HEK293T (cell line): ENCODE measurements at regions not wholly inside any gene's neighbourhood (a gene's known extent, or its start where the extent isn't known, plus 50 kb on each side); places are given as distances from the start of the nearest gene placed in this dataset.

Experiments used
- ARNT ChIP-seq: fragments of 450-650 bp; IDR thresholded peaks from 2 replicates; pipeline ENCODE4 v1.6.1; 2017; ENCODE audit warnings: mild to moderate bottlenecking
- BHLHE40 ChIP-seq: fragments of 450-650 bp; IDR thresholded peaks from 2 replicates; pipeline ENCODE4 v1.6.1; 2016; ENCODE audit warnings: mild to moderate bottlenecking, moderate library complexity, borderline replicate concordance
- ELF4 ChIP-seq: fragments of 450-650 bp; IDR thresholded peaks from 2 replicates; pipeline ENCODE4 v1.6.1; 2017; ENCODE audit warnings: antibody characterized with exemption
- FOXA1 ChIP-seq: fragments of 450-650 bp; IDR thresholded peaks from 2 replicates; pipeline ENCODE4 v1.6.1; 2016; ENCODE audit warnings: mild to moderate bottlenecking
- FOXK2 ChIP-seq: fragments of 450-650 bp; IDR thresholded peaks from 2 replicates; pipeline ENCODE4 v1.6.1; 2016; ENCODE audit warnings: mild to moderate bottlenecking
- FOXM1 ChIP-seq: fragments of 450-650 bp; IDR thresholded peaks from 2 replicates; pipeline ENCODE4 v1.6.1; 2017; ENCODE audit warnings: mild to moderate bottlenecking, borderline replicate concordance
- HDGF ChIP-seq: fragments of 450-650 bp; IDR thresholded peaks from 2 replicates; pipeline ENCODE4 v1.6.1; 2017; ENCODE audit warnings: antibody characterized with exemption, borderline replicate concordance
- L3MBTL2 ChIP-seq: fragments of 450-650 bp; conservative IDR thresholded peaks from 2 replicates; pipeline ENCODE4 v1.6.1; 2016; ENCODE audit warnings: mild to moderate bottlenecking
- LEF1 ChIP-seq: fragments of 450-650 bp; IDR thresholded peaks from 2 replicates; pipeline ENCODE4 v1.6.1; 2017; ENCODE audit warnings: mild to moderate bottlenecking, borderline replicate concordance
- PKNOX1 ChIP-seq: fragments of 450-650 bp; IDR thresholded peaks from 2 replicates; pipeline ENCODE4 v1.6.1; 2016
- SP1 ChIP-seq: fragments of 450-650 bp; IDR thresholded peaks from 2 replicates; pipeline ENCODE4 v1.6.1; 2017
- SUZ12 ChIP-seq: fragments of 450-650 bp; IDR thresholded peaks from 2 replicates; pipeline ENCODE4 v1.6.1; 2016; ENCODE audit warnings: mild to moderate bottlenecking
- TARDBP ChIP-seq: fragments of 450-650 bp; IDR thresholded peaks from 2 replicates; pipeline ENCODE4 v1.6.1; 2016
- ZNF384 ChIP-seq: fragments of 450-650 bp; IDR thresholded peaks from 2 replicates; pipeline ENCODE4 v1.6.1; 2016

DNA sequence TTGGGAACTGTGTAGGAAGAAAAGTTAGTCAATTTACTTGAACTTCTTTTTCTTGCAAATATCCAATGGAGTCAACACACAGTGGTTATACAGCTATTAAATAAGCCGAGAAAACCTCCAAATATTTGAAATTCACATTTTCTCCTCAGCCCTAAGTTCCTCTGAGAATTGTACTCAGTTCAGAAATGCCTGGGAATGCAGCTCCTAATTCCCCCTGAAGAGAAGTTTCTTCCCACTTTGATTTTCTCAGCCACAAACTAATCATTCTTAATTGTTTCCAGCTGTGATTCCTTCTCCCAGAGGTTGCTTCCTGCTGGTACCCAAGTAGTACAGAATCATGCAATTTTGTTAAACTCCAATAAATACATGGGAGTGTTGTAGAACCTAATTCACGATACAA, 246.1 kb upstream of the MIR17HG start:
- TF ChIP-seq PKNOX1: no peak
- TF ChIP-seq SP1: no peak
- no peak for TF ChIP-seq FOXM1
- TF ChIP-seq BHLHE40: no peak
- no peak for TF ChIP-seq SUZ12
- no peak for TF ChIP-seq TARDBP
- TF ChIP-seq LEF1: no peak
- no peak for TF ChIP-seq FOXK2
- TF ChIP-seq L3MBTL2: no peak
- no peak for TF ChIP-seq ARNT
- TF ChIP-seq FOXA1: no peak
- no peak for TF ChIP-seq HDGF
- no peak for TF ChIP-seq ELF4
- no peak for TF ChIP-seq ZNF384
